GM12878 (cell line): ENCODE measurements at regions not wholly inside any gene's neighbourhood (a gene's known extent, or its start where the extent isn't known, plus 50 kb on each side); places are given as distances from the start of the nearest gene placed in this dataset.

Experiments used
- ATAC-seq: fragments of 200-7000 bp; cut with Tn5 transposase; 3 replicates; pipeline ENCODE4 v1.9.1; 2020; ENCODE audit warnings: mild to moderate bottlenecking, moderate library complexity
- BruUV-seq: library from RNA; stranded (reverse); fragments of 400-500 nt; replicated peaks from 2 replicates; lab custom pipeline; 2021; lab: Mats Ljungman, UMichigan
- CTCF ChIA-PET: fragments of 300-600 bp; sonication (Branson Sonifier 250); formaldehyde crosslinking; extraction: SDS; loops from one replicate; lab custom pipeline; 2021; ENCODE audit warnings: inconsistent platforms; lab: Yijun Ruan, JAX
- POLR2A ChIA-PET: fragments of 350-600 bp; formaldehyde crosslinking; extraction: SDS; loops from one replicate; lab custom pipeline; 2021; ENCODE audit warnings: inconsistent platforms; lab: Charles Lee
- RAD21 ChIA-PET: fragments of 300-600 bp; sonication (Branson Sonifier 250); formaldehyde crosslinking; loops from one replicate; lab custom pipeline; 2023; ENCODE audit warnings: antibody characterized with exemption; ENCODE audit not compliant: unreplicated experiment; lab: Charles Lee
- SMC1A ChIA-PET: fragments of 300-600 bp; sonication (Branson Sonifier 250); formaldehyde crosslinking; loops from one replicate; lab custom pipeline; 2023; ENCODE audit not compliant: unreplicated experiment, uncharacterized antibody; lab: Charles Lee
- DNase-seq: peaks from one replicate; pipeline ENCODE4 v3.0.0-alpha.2; 2011; ENCODE audit warnings: low read depth, low spot score
- FAIRE-seq: peaks from 3 replicates; lab custom pipeline; 2011; peaks lifted over from hg19 to GRCh38; lab: Jason Lieb, UNC
- H2AFZ ChIP-seq: 2 replicates; pipeline ENCODE4 v1.6.0; 2011; ENCODE audit warnings: low read depth, low read length, control low read depth; ENCODE audit not compliant: control insufficient read depth
- H3K27ac ChIP-seq: 2 replicates; pipeline ENCODE4 v1.5.1; 2011; ENCODE audit warnings: control low read depth; ENCODE audit not compliant: control insufficient read depth, insufficient read depth
- H3K27me3 ChIP-seq, 2 experiments: replicated peaks in 1 of 2; 2 replicates each; pipeline versions ENCODE4 v1.6.0 to v1.6.1; 2011; ENCODE audit warnings: low read length in 1 of 2; ENCODE audit not compliant: control insufficient read depth in 2 of 2, insufficient read depth in 2 of 2
- H3K36me3 ChIP-seq, 2 experiments: 2 replicates each; pipeline ENCODE4 v1.5.1; 2011; ENCODE audit warnings: low read length in 1 of 2; ENCODE audit not compliant: control insufficient read depth in 2 of 2, insufficient read depth in 2 of 2
- H3K4me1 ChIP-seq: 2 replicates; pipeline ENCODE4 v1.6.1; 2011; ENCODE audit warnings: mild to moderate bottlenecking, low read length, moderate library complexity, mixed read lengths; ENCODE audit not compliant: control insufficient read depth, insufficient read depth
- H3K4me2 ChIP-seq: 2 replicates; pipeline ENCODE4 v1.6.0; 2011; ENCODE audit warnings: control low read depth; ENCODE audit not compliant: control insufficient read depth, insufficient read depth
- H3K4me3 ChIP-seq: fragments of 200-600 bp; sonication (generic); 2 replicates; pipeline ENCODE4 v1.5.1; 2016
- H3K79me2 ChIP-seq: 2 replicates; pipeline ENCODE4 v1.6.0; 2011; ENCODE audit warnings: low read length; ENCODE audit not compliant: control insufficient read depth, insufficient read depth
- H3K9ac ChIP-seq: 2 replicates; pipeline ENCODE4 v1.8.0; 2011; ENCODE audit warnings: low read length, control low read depth, mixed read lengths; ENCODE audit not compliant: control insufficient read depth, insufficient read depth
- H3K9me3 ChIP-seq: replicated peaks from 3 replicates; pipeline ENCODE4 v1.5.1; 2011; ENCODE audit warnings: mild to moderate bottlenecking, low read length; ENCODE audit not compliant: control insufficient read depth, insufficient read depth
- H4K20me1 ChIP-seq: 2 replicates; pipeline ENCODE4 v1.6.0; 2011; ENCODE audit not compliant: control insufficient read depth, insufficient read depth
- ATF2 ChIP-seq: IDR thresholded peaks from 2 replicates; pipeline ENCODE4 v1.6.1; 2012; ENCODE audit warnings: low read length, inconsistent platforms
- EZH2 ChIP-seq: IDR thresholded peaks from 2 replicates; pipeline ENCODE4 v1.6.1; 2012; ENCODE audit warnings: low read depth, mild to moderate bottlenecking, control low read depth, inconsistent platforms, low read length, borderline replicate concordance; ENCODE audit not compliant: control insufficient read depth
- HDGF ChIP-seq: fragments of 450-650 bp; IDR thresholded peaks from 2 replicates; pipeline ENCODE4 v1.6.1; 2016; ENCODE audit warnings: antibody characterized with exemption
- MAX ChIP-seq: IDR thresholded peaks from 2 replicates; pipeline ENCODE4 v1.6.1; 2012; ENCODE audit warnings: low read depth, low read length, improper control_type of control experiment
- MTA3 ChIP-seq: IDR thresholded peaks from 2 replicates; pipeline ENCODE4 v1.6.1; 2012; ENCODE audit warnings: low read length, inconsistent platforms, borderline replicate concordance
- NR2C2 ChIP-seq: IDR thresholded peaks from 2 replicates; pipeline ENCODE4 v1.6.1; 2011; ENCODE audit warnings: borderline replicate concordance, low read depth; ENCODE audit not compliant: control insufficient read depth, insufficient read length
- PAX8 ChIP-seq: fragments of 450-650 bp; IDR thresholded peaks from 2 replicates; pipeline ENCODE4 v1.6.1; 2017; ENCODE audit warnings: mild to moderate bottlenecking, moderate library complexity
- RB1 ChIP-seq: fragments of 450-650 bp; formaldehyde crosslinking; IDR thresholded peaks from 2 replicates; pipeline ENCODE4 v1.6.1; 2017; ENCODE audit warnings: mild to moderate bottlenecking, borderline replicate concordance
- RFX5 ChIP-seq: IDR thresholded peaks from 2 replicates; pipeline ENCODE4 v1.6.1; 2011; ENCODE audit warnings: low read depth, low read length, improper control_type of control experiment
- RUNX3 ChIP-seq: IDR thresholded peaks from 2 replicates; pipeline ENCODE4 v1.6.1; 2012; ENCODE audit warnings: low read length, inconsistent platforms
- SRF ChIP-seq, 2 experiments: IDR thresholded peaks; 2 replicates each; pipeline ENCODE4 v1.6.1; 2011; ENCODE audit warnings: low read depth in 2 of 2, low read length in 2 of 2, mild to moderate bottlenecking in 1 of 2, moderate library complexity in 1 of 2
- STAT1 ChIP-seq: fragments of 450-650 bp; conservative IDR thresholded peaks from 2 replicates; pipeline ENCODE4 v1.6.1; 2014; ENCODE audit warnings: antibody characterized with exemption, mild to moderate bottlenecking
- SUZ12 ChIP-seq: fragments of 200-600 bp; sonication (generic); IDR thresholded peaks from one replicate; pipeline ENCODE4 v1.6.1; 2018; ENCODE audit warnings: antibody characterized with exemption, mild to moderate bottlenecking; ENCODE audit not compliant: unreplicated experiment
- WRNIP1 ChIP-seq: IDR thresholded peaks from 2 replicates; pipeline ENCODE4 v1.6.1; 2011; ENCODE audit warnings: low read depth, low read length, improper control_type of control experiment, borderline replicate concordance
- YY1 ChIP-seq: IDR thresholded peaks from 2 replicates; pipeline ENCODE4 v1.6.1; 2011; ENCODE audit warnings: low read depth, mild to moderate bottlenecking, low read length
- in situ Hi-C: fragments of 300-500 bp; cut with MboI; formaldehyde crosslinking; loops from 9 replicates; pipeline ENCODE4 v1.14.3; 2018; ENCODE audit warnings: mixed read lengths
- intact Hi-C: fragments of 100-400 bp; cut with micrococcal nuclease; formaldehyde crosslinking; loops from one replicate; pipeline ENCODE4 v1.14.2; 2022; ENCODE audit not compliant: unreplicated experiment
- TF ChIP-seq, protein P1 (sequence below): fragments of 450-650 bp; formaldehyde crosslinking; IDR thresholded peaks from 2 replicates; pipeline ENCODE4 v1.5.0; 2022; ENCODE audit warnings: mild to moderate bottlenecking, missing genetic modification characterization

DNA sequence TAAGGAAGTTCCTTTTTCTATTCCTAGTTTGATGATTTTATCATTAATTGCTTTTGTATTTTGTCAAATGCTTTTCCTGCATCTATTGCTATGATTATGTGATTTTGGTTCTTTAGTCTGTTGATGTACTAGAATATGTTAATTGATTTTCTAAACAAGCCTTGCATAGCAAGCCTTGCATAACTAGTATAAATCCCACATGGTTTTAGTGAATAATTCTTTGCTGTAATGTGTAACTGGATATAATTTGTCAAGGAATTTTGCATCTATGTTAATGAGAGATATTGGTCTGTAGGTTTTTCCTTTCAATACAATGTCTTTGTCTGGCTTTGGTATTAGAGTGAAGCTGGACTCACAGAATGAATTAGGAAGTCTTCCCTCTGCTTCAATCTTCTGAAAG lies 460.2 kb downstream of the LTN1 start:
- ChIA-PET CTCF (no interaction called here), RAD21 (no interaction called here), SMC1A (no interaction called here), POLR2A (no interaction called here)
- H3K9me3 ChIP-seq, result no peaks in the 10 kb centered on the region
- no peaks in the 10 kb centered on the region for H3K79me2 ChIP-seq
- H3K4me3 ChIP-seq, result no peak overlapping the region
- no peak for ATAC-seq
- H3K4me2 ChIP-seq, result no peak overlapping the region
- H3K9ac ChIP-seq, result no peak overlapping the region
- H3K27ac ChIP-seq, result no peak overlapping the region
- no peak overlapping the region for H2AFZ ChIP-seq
- no peaks in the 10 kb centered on the region for H4K20me1 ChIP-seq
- no TSS peak for BruUV-seq
- no peak for DNase-seq
- FAIRE-seq, result no peak
- in situ Hi-C loops, result no loop called here
- H3K27me3 ChIP-seq, result no peaks in the 10 kb centered on the region
- H3K4me1 ChIP-seq, result no peaks in the 10 kb centered on the region
- H3K36me3 ChIP-seq, result no peaks in the 10 kb centered on the region
- intact Hi-C loops, result no loop called here
- TF ChIP-seq HDGF (no peak), STAT1 (no peak), PAX8 (no peak), RFX5 (no peak), WRNIP1 (no peak), NR2C2 (no peak), EZH2 (no peak), RUNX3 (no peak), YY1 (no peak), MTA3 (no peak), SUZ12 (no peak), ATF2 (no peak), MAX (no peak), SRF (IDR thresholded peaks at IDR 0.05; ENCODE audit: low read depth in 2 of 2, low read length in 2 of 2) (no peak), RB1 (no peak)
- TF ChIP-seq, protein P1, sequence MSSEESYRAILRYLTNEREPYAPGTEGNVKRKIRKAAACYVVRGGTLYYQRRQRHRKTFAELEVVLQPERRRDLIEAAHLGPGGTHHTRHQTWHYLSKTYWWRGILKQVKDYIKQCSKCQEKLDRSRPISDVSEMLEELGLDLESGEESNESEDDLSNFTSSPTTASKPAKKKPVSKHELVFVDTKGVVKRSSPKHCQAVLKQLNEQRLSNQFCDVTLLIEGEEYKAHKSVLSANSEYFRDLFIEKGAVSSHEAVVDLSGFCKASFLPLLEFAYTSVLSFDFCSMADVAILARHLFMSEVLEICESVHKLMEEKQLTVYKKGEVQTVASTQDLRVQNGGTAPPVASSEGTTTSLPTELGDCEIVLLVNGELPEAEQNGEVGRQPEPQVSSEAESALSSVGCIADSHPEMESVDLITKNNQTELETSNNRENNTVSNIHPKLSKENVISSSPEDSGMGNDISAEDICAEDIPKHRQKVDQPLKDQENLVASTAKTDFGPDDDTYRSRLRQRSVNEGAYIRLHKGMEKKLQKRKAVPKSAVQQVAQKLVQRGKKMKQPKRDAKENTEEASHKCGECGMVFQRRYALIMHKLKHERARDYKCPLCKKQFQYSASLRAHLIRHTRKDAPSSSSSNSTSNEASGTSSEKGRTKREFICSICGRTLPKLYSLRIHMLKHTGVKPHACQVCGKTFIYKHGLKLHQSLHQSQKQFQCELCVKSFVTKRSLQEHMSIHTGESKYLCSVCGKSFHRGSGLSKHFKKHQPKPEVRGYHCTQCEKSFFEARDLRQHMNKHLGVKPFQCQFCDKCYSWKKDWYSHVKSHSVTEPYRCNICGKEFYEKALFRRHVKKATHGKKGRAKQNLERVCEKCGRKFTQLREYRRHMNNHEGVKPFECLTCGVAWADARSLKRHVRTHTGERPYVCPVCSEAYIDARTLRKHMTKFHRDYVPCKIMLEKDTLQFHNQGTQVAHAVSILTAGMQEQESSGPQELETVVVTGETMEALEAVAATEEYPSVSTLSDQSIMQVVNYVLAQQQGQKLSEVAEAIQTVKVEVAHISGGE (CRISPR knock-in tag), result no peak
